Fibroblast of the aortic adventitia (primary cell): ENCODE measurements at regions not wholly inside any gene's neighbourhood (a gene's known extent, or its start where the extent isn't known, plus 50 kb on each side); places are given as distances from the start of the nearest gene placed in this dataset.

Experiments
- DNase-seq: peaks from one replicate; pipeline ENCODE4 v3.0.0-alpha.2; 2010; ENCODE audit warnings: low read depth
- H3K4me3 ChIP-seq: 2 replicates; pipeline ENCODE4 v1.5.1; 2011; ENCODE audit warnings: low read depth, mild to moderate bottlenecking, control low read depth, low read length, moderate library complexity
- CTCF ChIP-seq: IDR thresholded peaks from 2 replicates; pipeline ENCODE4 v1.5.1; 2011; ENCODE audit warnings: mild to moderate bottlenecking, low read length, control low read depth, inconsistent platforms; ENCODE audit not compliant: insufficient read depth

DNA sequence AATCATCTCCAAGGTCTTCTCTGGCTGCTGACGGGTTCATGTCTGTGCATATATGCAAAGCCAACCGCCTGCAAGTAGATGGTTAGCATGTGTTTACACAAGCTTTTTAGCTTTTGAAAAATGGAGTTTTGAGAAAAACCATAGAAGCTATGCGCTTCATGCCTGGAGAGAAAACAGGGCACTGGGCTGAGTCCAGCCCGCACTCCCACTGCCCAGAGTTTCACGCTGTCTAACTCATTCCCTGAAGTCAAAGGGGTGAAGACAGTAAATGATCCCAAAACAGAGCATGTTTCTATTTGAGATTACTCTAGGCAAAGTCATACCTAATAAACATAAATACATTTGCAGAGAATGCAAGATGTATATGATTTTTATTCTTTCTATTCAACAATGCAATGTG is 278.8 kb downstream of the IRX2 start:
- no peak for DNase-seq
- H3K4me3 ChIP-seq = no peak overlapping the region
- TF ChIP-seq CTCF = no peak

DNA sequence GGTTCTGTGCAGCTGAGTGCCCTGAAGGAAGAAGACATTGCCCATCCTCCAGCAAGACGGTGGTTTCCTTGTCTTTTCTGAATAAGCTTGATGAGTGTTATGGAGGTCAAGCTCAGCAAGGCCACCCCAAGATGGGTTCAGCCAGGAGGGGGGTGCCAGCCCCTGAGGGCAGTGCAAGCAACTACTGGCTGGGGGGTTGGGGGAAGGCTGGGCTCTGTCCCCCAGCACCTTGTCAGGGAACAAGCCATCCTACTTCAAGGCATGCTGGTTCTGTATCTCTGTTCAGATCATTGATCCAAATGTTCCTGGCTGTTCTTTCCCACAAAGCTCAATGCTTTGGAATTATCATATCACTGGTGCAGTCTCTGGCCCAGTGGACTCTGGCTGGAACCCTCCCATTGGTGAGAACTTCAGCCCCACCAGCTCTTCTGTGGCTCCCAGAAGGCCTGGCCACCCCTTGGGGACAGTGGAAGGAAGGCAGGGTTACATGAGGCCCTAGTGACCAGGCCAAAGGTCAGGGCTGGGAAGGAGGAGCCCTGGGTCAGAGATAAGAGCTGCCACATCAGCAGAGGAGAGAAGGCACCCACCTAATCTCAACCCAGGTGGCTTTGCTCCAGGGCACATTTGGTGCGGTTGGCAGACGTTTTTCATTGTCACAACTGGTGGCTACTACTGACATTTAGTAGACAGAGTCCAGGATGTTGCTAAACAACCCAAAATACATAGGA is 280.2 kb downstream of the IRX2 start:
- DNase-seq = no peak
- TF ChIP-seq CTCF = no peak
- no peak overlapping the region for H3K4me3 ChIP-seq

DNA sequence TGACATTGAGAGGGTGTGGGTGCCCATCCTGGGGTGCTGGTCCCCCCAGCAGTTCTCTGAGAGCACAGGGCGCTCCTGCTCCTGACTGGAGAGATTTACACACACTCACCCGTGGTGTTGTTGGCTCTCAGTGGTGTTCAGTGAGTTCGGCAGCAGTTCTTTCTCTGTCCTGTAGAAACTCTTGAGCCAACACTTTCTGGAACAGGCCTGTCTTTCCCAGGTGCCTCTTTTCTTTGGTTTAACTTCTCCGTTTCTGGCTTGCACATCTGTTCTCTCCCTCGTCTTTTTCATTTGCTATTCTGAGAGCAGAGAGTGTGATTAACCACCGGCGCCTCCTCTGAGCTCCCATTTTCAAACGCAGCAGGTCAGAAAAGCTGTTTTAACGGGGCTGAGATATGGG is 284.5 kb downstream of the IRX2 start:
- H3K4me3 ChIP-seq = no peak overlapping the region
- TF ChIP-seq CTCF = no peak
- no peak for DNase-seq

- TF ChIP-seq CTCF = no peak
- DNase-seq = no peak
- H3K4me3 ChIP-seq = no peak overlapping the region
These were observed 286.1 kb downstream of the IRX2 start for GRCh38 chr5:2465383-2465782.

- DNase-seq = no peak
- no peak overlapping the region for H3K4me3 ChIP-seq
- no peak for TF ChIP-seq CTCF
These were observed 287.3 kb downstream of the IRX2 start for GRCh38 chr5:2464141-2464540.

GRCh38 chr5:2461701-2462691 is 289.5 kb downstream of the IRX2 start:
- H3K4me3 ChIP-seq = no peak overlapping the region
- no peak for DNase-seq
- no peak for TF ChIP-seq CTCF
